ENCODE measurements at regions not wholly inside any gene's neighbourhood (a gene's known extent, or its start where the extent isn't known, plus 50 kb on each side); places are given as distances from the start of the nearest gene placed in this dataset.

DNA sequence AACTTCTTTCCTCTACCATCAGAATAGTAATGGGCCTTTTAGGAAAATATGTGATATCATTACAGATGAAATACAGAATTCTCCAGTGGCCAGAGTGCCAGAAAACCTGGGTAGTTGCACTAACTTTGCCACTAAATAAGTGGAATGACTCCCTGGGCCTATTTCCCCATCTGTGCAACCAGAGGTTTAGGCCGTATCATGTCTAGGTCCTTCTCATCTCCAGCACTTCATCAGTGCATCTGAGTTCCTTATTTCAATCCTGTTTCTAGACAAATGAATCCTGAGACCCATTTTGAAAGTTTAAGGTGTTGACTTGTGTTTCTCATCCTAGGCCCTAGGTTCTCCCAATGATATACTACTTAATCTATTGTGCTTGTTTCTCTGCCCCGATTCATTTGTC, 236.2 kb downstream of the CD83 start:
- Histone ChIP-seq H3K27ac (ENCODE audit: extremely low read length, insufficient read depth, low read length) (no peak overlapping the region), H3K4me2 (ENCODE audit: low read depth, low read length) (no peak overlapping the region), H3K9me3 (ENCODE audit: low read length) (peaks cover 8% of the 10 kb centered on the region; the same call in 1 of the 2 replicates), H3K9ac (ENCODE audit: insufficient read depth, low read depth, low read length) (no peak overlapping the region), H3K27me3 (ENCODE audit: control insufficient read depth in 1 of 2, insufficient read depth in 2 of 2, low read length in 2 of 2) (no peaks in the 10 kb centered on the region), H3K36me3 (replicated peaks in 1 of 2; ENCODE audit: control insufficient read depth in 1 of 2, insufficient read depth in 2 of 2, low read length in 2 of 2) (no peaks in the 10 kb centered on the region), H3K79me2 (ENCODE audit: insufficient read depth, low read length) (no peaks in the 10 kb centered on the region), H2AFZ (ENCODE audit: low read length) (no peak overlapping the region), H4K20me1 (ENCODE audit: insufficient read depth, low read length) (no peaks in the 10 kb centered on the region), H3K4me1 (ENCODE audit: insufficient read depth, low read length) (no peaks in the 10 kb centered on the region), H3K4me3 (replicated peaks in 1 of 3; ENCODE audit: insufficient read depth in 1 of 3, low read depth in 2 of 3, low read length in 3 of 3) (no peak overlapping the region)
- ATAC-seq = no peak
- no peak for DNase-seq (ENCODE audit: low spot score)
- FAIRE-seq = no peak
- TF ChIP-seq NR1H2 (CRISPR knock-in tag; IDR thresholded peaks at IDR 0.05; ENCODE audit: borderline replicate concordance, low read depth) (no peak), ZNF253 (CRISPR knock-in tag; IDR thresholded peaks at IDR 0.05; ENCODE audit: borderline replicate concordance) (no peak), AKAP8 (CRISPR knock-in tag; IDR thresholded peaks at IDR 0.05) (no peak), MAFK (conservative IDR thresholded peaks at IDR 0.05 in 1 of 2, IDR thresholded peaks at IDR 0.05 in 1 of 2; ENCODE audit: low read length in 2 of 2) (no peak), RELA (CRISPR knock-in tag; IDR thresholded peaks at IDR 0.05) (no peak)
- ChIA-PET POLR2A (no interaction called here), CTCF (ENCODE audit: low intra/inter-chr PET ratio, low total read pairs) (no interaction called here)
- 26% methylated on average over 2 of the region's 2 CpGs for WGBS (ENCODE audit: low lambda C conversion rate)
- no TSS peak for BruUV-seq (replicated peaks)
- in situ Hi-C loops (cut with HindIII; ENCODE audit: extremely low pct_ligation_motif_present, low pct_unique_long_range_greater_than_20kb) = no loop called here
- intact Hi-C loops (cut with micrococcal nuclease; ENCODE audit: unreplicated experiment) = no loop called here

- in situ Hi-C loops (cut with HindIII; ENCODE audit: extremely low pct_ligation_motif_present, low pct_unique_long_range_greater_than_20kb) (no loop called here), intact Hi-C loops (cut with micrococcal nuclease; ENCODE audit: unreplicated experiment) (no loop called here)
- TF ChIP-seq, protein P1, sequence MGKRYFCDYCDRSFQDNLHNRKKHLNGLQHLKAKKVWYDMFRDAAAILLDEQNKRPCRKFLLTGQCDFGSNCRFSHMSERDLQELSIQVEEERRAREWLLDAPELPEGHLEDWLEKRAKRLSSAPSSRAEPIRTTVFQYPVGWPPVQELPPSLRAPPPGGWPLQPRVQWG (CRISPR knock-in tag; IDR thresholded peaks at IDR 0.05; ENCODE audit: borderline replicate concordance, low read depth) = no peak
- TF ChIP-seq MAFF (IDR thresholded peaks at IDR 0.05; ENCODE audit: low read depth, low read length) (no peak), ZNF274 (CRISPR knock-in tag; IDR thresholded peaks at IDR 0.05) (no peak), ZNF564 (CRISPR knock-in tag; IDR thresholded peaks at IDR 0.05) (no peak), ARNT (IDR thresholded peaks at IDR 0.05) (no peak), GATAD1 (CRISPR knock-in tag; IDR thresholded peaks at IDR 0.05) (no peak), THAP9 (CRISPR knock-in tag; IDR thresholded peaks at IDR 0.05; ENCODE audit: borderline replicate concordance) (no peak), SOX13 (IDR thresholded peaks at IDR 0.05) (no peak), SOX13 (CRISPR knock-in tag; conservative IDR thresholded peaks at IDR 0.05 in 1 of 2, IDR thresholded peaks at IDR 0.05 in 1 of 2) (no peak)
- TF ChIP-seq, protein P2, sequence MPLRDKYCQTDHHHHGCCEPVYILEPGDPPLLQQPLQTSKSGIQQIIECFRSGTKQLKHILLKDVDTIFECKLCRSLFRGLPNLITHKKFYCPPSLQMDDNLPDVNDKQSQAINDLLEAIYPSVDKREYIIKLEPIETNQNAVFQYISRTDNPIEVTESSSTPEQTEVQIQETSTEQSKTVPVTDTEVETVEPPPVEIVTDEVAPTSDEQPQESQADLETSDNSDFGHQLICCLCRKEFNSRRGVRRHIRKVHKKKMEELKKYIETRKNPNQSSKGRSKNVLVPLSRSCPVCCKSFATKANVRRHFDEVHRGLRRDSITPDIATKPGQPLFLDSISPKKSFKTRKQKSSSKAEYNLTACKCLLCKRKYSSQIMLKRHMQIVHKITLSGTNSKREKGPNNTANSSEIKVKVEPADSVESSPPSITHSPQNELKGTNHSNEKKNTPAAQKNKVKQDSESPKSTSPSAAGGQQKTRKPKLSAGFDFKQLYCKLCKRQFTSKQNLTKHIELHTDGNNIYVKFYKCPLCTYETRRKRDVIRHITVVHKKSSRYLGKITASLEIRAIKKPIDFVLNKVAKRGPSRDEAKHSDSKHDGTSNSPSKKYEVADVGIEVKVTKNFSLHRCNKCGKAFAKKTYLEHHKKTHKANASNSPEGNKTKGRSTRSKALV (CRISPR knock-in tag; IDR thresholded peaks at IDR 0.05) = no peak
- no peak overlapping the region for H3K9ac ChIP-seq (ENCODE audit: insufficient read depth, low read depth, low read length)
- no peak overlapping the region for H3K4me2 ChIP-seq (ENCODE audit: low read depth, low read length)
- H3K4me1 ChIP-seq (ENCODE audit: insufficient read depth, low read length) = no peaks in the 10 kb centered on the region
- no peaks in the 10 kb centered on the region for H4K20me1 ChIP-seq (ENCODE audit: insufficient read depth, low read length)
- BruUV-seq (replicated peaks) = no TSS peak
- 31% methylated on average over 5 of the region's 5 CpGs for WGBS (ENCODE audit: low lambda C conversion rate)
- H3K4me3 ChIP-seq (replicated peaks in 1 of 3; ENCODE audit: insufficient read depth in 1 of 3, low read depth in 2 of 3, low read length in 3 of 3) = no peak overlapping the region
- H2AFZ ChIP-seq (ENCODE audit: low read length) = no peak overlapping the region
- H3K79me2 ChIP-seq (ENCODE audit: insufficient read depth, low read length) = no peaks in the 10 kb centered on the region
- ATAC-seq = no peak
- no peaks in the 10 kb centered on the region for H3K27me3 ChIP-seq (ENCODE audit: control insufficient read depth in 1 of 2, insufficient read depth in 2 of 2, low read length in 2 of 2)
- peaks cover 8% of the 10 kb centered on the region; the same call in 1 of the 2 replicates for H3K9me3 ChIP-seq (ENCODE audit: low read length)
- no peak for DNase-seq (ENCODE audit: low spot score)
- FAIRE-seq = no peak
- ChIA-PET CTCF (ENCODE audit: low intra/inter-chr PET ratio, low total read pairs) (no interaction called here), POLR2A (no interaction called here)
- no peak overlapping the region for H3K27ac ChIP-seq (ENCODE audit: extremely low read length, insufficient read depth, low read length)
- H3K36me3 ChIP-seq (replicated peaks in 1 of 2; ENCODE audit: control insufficient read depth in 1 of 2, insufficient read depth in 2 of 2, low read length in 2 of 2) = no peaks in the 10 kb centered on the region
These were observed 237.5 kb downstream of the CD83 start for GRCh38 chr6:14354919-14355572.

Data from HepG2 (cell line).